Endothelial cell of umbilical vein (primary cell): ENCODE measurements at regions not wholly inside any gene's neighbourhood (a gene's known extent, or its start where the extent isn't known, plus 50 kb on each side); places are given as distances from the start of the nearest gene placed in this dataset.

Experiments used
- CTCF ChIP-seq, 2 donors: IDR thresholded peaks; 1 replicate in 1 of 2; 2 replicates in 1 of 2; pipeline ENCODE4 v1.5.1; 2011; ENCODE audit warnings: low read length in 2 of 2, mild to moderate bottlenecking in 2 of 2, moderate library complexity in 2 of 2, control low read depth in 1 of 2, inconsistent platforms in 1 of 2, low read depth in 1 of 2; ENCODE audit not compliant: insufficient read depth in 1 of 2; ENCODE audit errors: extremely low read depth in 1 of 2
- EZH2 ChIP-seq: IDR thresholded peaks from 2 replicates; pipeline ENCODE4 v1.6.1; 2012; ENCODE audit warnings: borderline replicate concordance, low read depth, mild to moderate bottlenecking, moderate library complexity, low read length, inconsistent platforms; ENCODE audit not compliant: severe bottlenecking
- FOS ChIP-seq: IDR thresholded peaks from 2 replicates; pipeline ENCODE4 v1.6.1; 2011; ENCODE audit warnings: mild to moderate bottlenecking, low read length, moderate library complexity, borderline replicate concordance; ENCODE audit not compliant: insufficient read depth
- JUN ChIP-seq: IDR thresholded peaks from 2 replicates; pipeline ENCODE4 v1.6.1; 2011; ENCODE audit warnings: borderline replicate concordance, low read depth; ENCODE audit not compliant: insufficient read length, insufficient read depth
- MYC ChIP-seq: IDR thresholded peaks from one replicate; pipeline ENCODE4 v1.6.1; 2011; ENCODE audit warnings: mild to moderate bottlenecking, low read depth, low read length
- POLR2A ChIP-seq: IDR thresholded peaks from 2 replicates; pipeline ENCODE4 v1.6.1; 2012; ENCODE audit warnings: low read depth, mild to moderate bottlenecking, control low read depth, low read length
- POLR2AphosphoS5 ChIP-seq: IDR thresholded peaks from 2 replicates; pipeline ENCODE4 v1.6.1; 2012; ENCODE audit warnings: low read depth, mild to moderate bottlenecking, control low read depth, low read length, moderate library complexity; ENCODE audit not compliant: insufficient read depth

- no peak for TF ChIP-seq CTCF (IDR thresholded peaks at IDR 0.05; ENCODE audit: extremely low read depth in 1 of 2, insufficient read depth in 1 of 2, low read depth in 1 of 2, low read length in 2 of 2)
- no peak for TF ChIP-seq FOS
- no peak for TF ChIP-seq EZH2
- TF ChIP-seq JUN: no peak
- TF ChIP-seq POLR2AphosphoS5: no peak
- no peak for TF ChIP-seq POLR2A
- no peak for TF ChIP-seq MYC
Observed at GRCh38 chr2:15818318-15818753, 122.0 kb upstream of the MYCN start.
